Uterus (tissue), 2 donors: ENCODE measurements at regions not wholly inside any gene's neighbourhood (a gene's known extent, or its start where the extent isn't known, plus 50 kb on each side); places are given as distances from the start of the nearest gene placed in this dataset.

ENCODE experiments used
- CTCF ChIP-seq, 4 experiments: fragments of 200-600 bp in 2 of 4; fragments of 450-650 bp in 2 of 4; sonication (generic) in 2 of 4; IDR thresholded peaks; one replicate each; pipeline ENCODE4 v1.5.1; 2016 to 2019; ENCODE audit warnings: antibody characterized with exemption in 4 of 4, mild to moderate bottlenecking in 2 of 4, moderate library complexity in 1 of 4
- POLR2A ChIP-seq, 2 donors: fragments of 450-650 bp; IDR thresholded peaks; one replicate each; pipeline ENCODE4 v1.6.1; 2016; ENCODE audit warnings: antibody characterized with exemption in 2 of 2, mild to moderate bottlenecking in 1 of 2, moderate library complexity in 1 of 2

- peak; percentile 80 to 91 (median 84) for TF ChIP-seq CTCF (IDR thresholded peaks at IDR 0.05)
- TF ChIP-seq POLR2A (IDR thresholded peaks at IDR 0.05) = no peak
These were observed 93.6 kb upstream of the MPHOSPH6 start for GRCh38 chr16:82263521-82264143.
